HUES6 (cell line): ENCODE measurements at regions not wholly inside any gene's neighbourhood (a gene's known extent, or its start where the extent isn't known, plus 50 kb on each side); places are given as distances from the start of the nearest gene placed in this dataset.
A peak's percentile ranks its signal among the peaks of the same experiment; 100 is the strongest.

Source experiments
- H3K27ac ChIP-seq: 2 replicates; pipeline ENCODE4 v1.7.0; 2013; ENCODE audit warnings: low read depth, mild to moderate bottlenecking, low read length, inconsistent platforms
- H3K27me3 ChIP-seq: 2 replicates; pipeline ENCODE4 v1.6.1; 2013; ENCODE audit warnings: low read length; ENCODE audit not compliant: control insufficient read depth, insufficient read depth
- H3K36me3 ChIP-seq: 2 replicates; pipeline ENCODE4 v1.6.1; 2013; ENCODE audit warnings: low read length; ENCODE audit not compliant: control insufficient read depth, insufficient read depth
- H3K4me1 ChIP-seq: 2 replicates; pipeline ENCODE4 v1.6.1; 2013; ENCODE audit warnings: low read length; ENCODE audit not compliant: control insufficient read depth, insufficient read depth
- H3K4me3 ChIP-seq: 2 replicates; pipeline ENCODE4 v1.5.1; 2013; ENCODE audit warnings: low read depth, low read length
- H3K9ac ChIP-seq: one replicate; pipeline ENCODE4 v1.6.1; 2013; ENCODE audit warnings: mild to moderate bottlenecking, low read length
- H3K9me3 ChIP-seq: 2 replicates; pipeline ENCODE4 v1.6.1; 2013; ENCODE audit warnings: low read depth, low read length; ENCODE audit not compliant: control insufficient read depth, insufficient read depth

DNA sequence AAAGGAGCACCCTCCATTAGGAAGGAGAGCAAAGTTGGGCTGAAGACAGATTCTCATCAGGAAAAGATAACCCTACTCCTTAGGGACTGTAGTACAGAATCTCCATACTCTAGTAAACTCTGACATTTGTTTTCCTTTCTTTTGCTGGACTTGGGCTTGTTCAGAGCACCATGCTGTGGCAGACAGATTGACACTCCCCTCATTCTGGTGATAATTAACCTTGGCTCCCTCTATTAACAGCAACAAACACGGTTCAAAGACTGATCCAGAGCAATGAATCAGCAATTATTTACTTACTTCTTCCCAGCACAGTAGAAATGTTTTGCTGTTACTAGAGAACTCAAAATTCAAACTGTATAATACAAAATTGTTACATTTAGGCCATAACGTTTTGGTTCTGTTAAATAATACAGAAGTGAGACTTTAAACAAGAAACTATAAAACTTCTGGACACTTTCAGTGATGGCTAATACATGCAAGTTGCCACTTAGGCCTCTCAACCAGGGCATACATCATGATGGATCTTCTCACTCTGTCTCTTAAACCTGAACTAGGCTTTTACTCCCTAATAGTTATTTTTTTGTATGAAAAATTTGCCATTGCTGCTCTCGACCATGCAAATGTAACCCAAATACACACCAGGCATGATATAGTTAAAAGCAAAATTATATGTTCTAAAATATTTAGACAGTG is 639.0 kb downstream of the IPMK start:
- peak overlapping the region; percentile 81 for H3K9ac ChIP-seq
- peak overlapping the region; percentile 95 for H3K27ac ChIP-seq
- no peaks in the 10 kb centered on the region for H3K36me3 ChIP-seq
- no peaks in the 10 kb centered on the region; the same call in 1 of the 2 replicates for H3K9me3 ChIP-seq
- H3K4me1 ChIP-seq = peaks cover 57% of the 10 kb centered on the region
- no peaks in the 10 kb centered on the region for H3K27me3 ChIP-seq
- peak overlapping the region; percentile 24 for H3K4me3 ChIP-seq

- Histone ChIP-seq H3K27me3 (no peaks in the 10 kb centered on the region), H3K9me3 (no peaks in the 10 kb centered on the region; the same call in 1 of the 2 replicates), H3K9ac (peak overlapping the region; percentile 81), H3K36me3 (no peaks in the 10 kb centered on the region), H3K27ac (peak overlapping the region; percentile 95), H3K4me3 (peak overlapping the region; percentile 37), H3K4me1 (peaks cover 57% of the 10 kb centered on the region)
Measured at GRCh38 chr10:57627642-57628178, 640.0 kb downstream of the IPMK start.

DNA sequence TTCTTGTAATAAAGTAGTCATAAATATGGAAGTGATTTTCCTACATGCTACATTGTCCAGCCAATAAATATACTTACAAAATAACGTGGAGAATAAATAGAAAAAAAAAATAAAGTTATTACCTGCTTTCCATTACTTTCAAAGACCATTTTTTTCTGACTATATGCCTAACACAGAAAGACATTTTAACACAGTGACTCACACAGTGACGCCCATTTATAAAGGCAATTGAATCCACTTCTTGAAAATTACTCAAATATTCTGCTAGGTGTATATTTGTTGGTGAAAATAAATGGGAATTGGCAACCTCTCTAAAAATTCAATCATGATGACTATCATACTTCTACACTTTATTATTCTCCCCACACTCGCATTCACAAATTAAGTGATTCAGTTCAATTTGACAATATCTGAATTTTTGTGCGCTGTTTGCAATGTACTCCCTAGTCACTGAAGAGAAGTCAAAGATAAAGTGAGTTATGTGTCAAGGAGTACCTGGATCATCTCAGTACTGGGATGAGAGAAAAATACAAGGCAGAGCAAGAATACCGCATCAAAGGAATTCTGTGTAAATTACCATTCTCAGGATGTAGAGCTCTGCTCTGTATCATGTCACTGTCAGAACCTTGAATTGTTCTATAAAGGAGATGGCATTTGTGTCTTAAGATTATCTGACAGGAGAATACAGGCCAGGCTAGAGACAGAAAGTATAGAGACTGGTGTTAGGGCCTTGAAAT is 642.7 kb downstream of the IPMK start:
- Histone ChIP-seq H3K27me3 (no peaks in the 10 kb centered on the region), H3K9me3 (no peaks in the 10 kb centered on the region; the same call in 1 of the 2 replicates), H3K4me1 (peaks cover 48% of the 10 kb centered on the region), H3K4me3 (no peak overlapping the region), H3K27ac (peak overlapping the region; percentile 79; the same call in 1 of the 2 replicates), H3K9ac (no peak overlapping the region), H3K36me3 (no peaks in the 10 kb centered on the region)

- Histone ChIP-seq H3K9me3 (no peaks in the 10 kb centered on the region; the same call in 1 of the 2 replicates), H3K4me1 (peaks cover 40% of the 10 kb centered on the region), H3K36me3 (no peaks in the 10 kb centered on the region), H3K9ac (no peak overlapping the region), H3K27me3 (no peaks in the 10 kb centered on the region), H3K27ac (no peak overlapping the region), H3K4me3 (no peak overlapping the region)
Measured at GRCh38 chr10:57624066-57624465, 643.6 kb downstream of the IPMK start.

DNA sequence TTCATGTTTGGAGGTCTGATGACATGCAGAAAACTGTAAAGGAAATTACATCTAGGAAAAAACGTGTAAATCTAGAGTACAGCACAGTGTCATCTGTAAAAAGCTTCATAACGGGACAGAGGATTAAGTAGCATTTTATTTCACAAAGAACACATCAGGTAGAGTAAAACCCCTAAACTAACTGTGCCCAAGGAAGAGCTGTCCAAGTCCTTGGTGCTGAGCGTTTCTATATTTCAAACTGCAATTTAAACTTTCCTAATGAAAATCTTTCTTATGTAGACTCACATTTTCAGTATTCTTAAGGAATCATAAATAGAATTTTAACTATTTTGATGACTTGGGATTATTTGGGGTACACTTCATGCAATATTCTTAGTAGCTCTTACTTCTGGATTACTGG is 646.2 kb downstream of the IPMK start:
- H3K4me1 ChIP-seq = peaks cover 17% of the 10 kb centered on the region
- H3K4me3 ChIP-seq = no peak overlapping the region
- no peaks in the 10 kb centered on the region for H3K27me3 ChIP-seq
- H3K36me3 ChIP-seq = no peaks in the 10 kb centered on the region
- no peak overlapping the region for H3K27ac ChIP-seq
- no peaks in the 10 kb centered on the region; the same call in 1 of the 2 replicates for H3K9me3 ChIP-seq
- no peak overlapping the region for H3K9ac ChIP-seq

DNA sequence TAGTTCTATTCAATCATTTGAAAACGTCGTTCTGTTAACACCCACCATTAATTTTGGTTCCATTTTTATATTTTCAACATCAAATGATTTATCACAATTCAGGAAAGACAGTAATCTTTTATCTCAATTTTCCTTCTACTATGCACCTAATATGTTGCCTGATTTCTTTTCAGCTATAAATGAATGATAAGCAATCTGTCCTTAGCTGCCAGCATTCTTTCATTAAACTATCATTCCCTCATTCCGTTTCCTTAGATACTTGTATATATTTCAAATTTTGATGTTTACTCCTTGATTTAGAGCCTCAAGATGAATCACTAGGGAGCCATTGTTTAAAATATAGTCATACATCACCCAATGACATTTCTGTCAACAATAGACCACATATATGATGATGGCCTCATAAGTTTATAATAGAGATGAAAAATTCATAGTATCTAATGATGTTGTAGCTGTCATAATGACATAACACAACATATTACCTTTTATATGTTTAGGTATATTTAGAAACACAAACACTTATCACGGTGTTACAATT is 661.7 kb downstream of the IPMK start:
- Histone ChIP-seq H3K9ac (no peak overlapping the region), H3K9me3 (no peaks in the 10 kb centered on the region), H3K4me3 (no peak overlapping the region), H3K4me1 (no peaks in the 10 kb centered on the region), H3K27ac (no peak overlapping the region), H3K27me3 (no peaks in the 10 kb centered on the region), H3K36me3 (no peaks in the 10 kb centered on the region)

- no peaks in the 10 kb centered on the region for H3K9me3 ChIP-seq
- no peaks in the 10 kb centered on the region for H3K27me3 ChIP-seq
- H3K9ac ChIP-seq = no peak overlapping the region
- H3K36me3 ChIP-seq = no peaks in the 10 kb centered on the region
- H3K27ac ChIP-seq = no peak overlapping the region
- H3K4me1 ChIP-seq = no peaks in the 10 kb centered on the region
- H3K4me3 ChIP-seq = no peak overlapping the region
Measured at GRCh38 chr10:57599440-57599839, 668.3 kb downstream of the IPMK start.

DNA sequence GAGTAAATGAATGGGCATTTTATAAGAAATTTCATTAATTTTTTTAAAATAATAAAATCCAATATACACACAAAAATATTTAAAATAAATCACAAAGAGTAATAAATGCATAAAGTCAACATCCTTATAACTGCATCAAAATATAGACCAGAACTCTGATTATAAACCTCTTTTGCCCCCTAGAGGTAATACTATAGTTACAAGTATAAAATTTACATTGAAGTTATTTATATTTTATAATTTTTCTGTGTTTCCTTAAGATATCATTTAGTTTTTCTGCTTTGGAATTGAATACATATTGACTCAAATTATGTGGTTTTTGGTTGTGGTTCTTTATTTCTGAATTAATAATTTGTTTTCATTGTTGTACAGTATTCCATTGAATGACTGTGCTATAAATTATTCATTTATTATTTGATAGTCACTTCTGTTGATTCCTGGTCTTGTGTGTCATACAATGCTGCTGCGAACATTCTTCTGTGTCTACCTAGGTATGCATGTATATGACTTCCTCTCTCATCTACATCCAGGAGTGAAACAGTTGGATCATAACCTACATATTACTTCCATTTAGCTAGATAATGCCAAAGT is 673.6 kb downstream of the IPMK start:
- Histone ChIP-seq H3K27ac (no peak overlapping the region), H3K4me3 (no peak overlapping the region), H3K9ac (no peak overlapping the region), H3K9me3 (peaks cover 3% of the 10 kb centered on the region; the same call in 1 of the 2 replicates), H3K4me1 (no peaks in the 10 kb centered on the region), H3K27me3 (no peaks in the 10 kb centered on the region), H3K36me3 (no peaks in the 10 kb centered on the region)

- Histone ChIP-seq H3K27ac (no peak overlapping the region), H3K27me3 (no peaks in the 10 kb centered on the region), H3K36me3 (no peaks in the 10 kb centered on the region), H3K4me1 (no peaks in the 10 kb centered on the region), H3K4me3 (no peak overlapping the region), H3K9ac (no peak overlapping the region), H3K9me3 (peaks cover 36% of the 10 kb centered on the region)
Measured at GRCh38 chr10:57579926-57580325, 687.8 kb downstream of the IPMK start.

GRCh38 chr10:57562211-57562610 is 705.5 kb downstream of the IPMK start:
- H3K4me1 ChIP-seq = no peaks in the 10 kb centered on the region
- H3K27me3 ChIP-seq = no peaks in the 10 kb centered on the region
- H3K27ac ChIP-seq = no peak overlapping the region
- no peaks in the 10 kb centered on the region for H3K9me3 ChIP-seq
- no peaks in the 10 kb centered on the region for H3K36me3 ChIP-seq
- no peak overlapping the region for H3K9ac ChIP-seq
- no peak overlapping the region for H3K4me3 ChIP-seq
